Caco-2 (cell line): ENCODE measurements at regions not wholly inside any gene's neighbourhood (a gene's known extent, or its start where the extent isn't known, plus 50 kb on each side); places are given as distances from the start of the nearest gene placed in this dataset.

Experiments
- BruUV-seq: library from RNA; stranded (reverse); fragments of 400-500 nt; replicated peaks from 2 replicates; lab custom pipeline; 2021; lab: Mats Ljungman, UMichigan
- CTCF ChIA-PET: fragments of 300-600 bp; sonication (Branson Sonifier 250); formaldehyde crosslinking; loops from one replicate; lab custom pipeline; 2022; ENCODE audit warnings: antibody characterized with exemption; lab: Charles Lee
- POLR2A ChIA-PET: fragments of 300-600 bp; sonication (Branson Sonifier 250); formaldehyde crosslinking; loops from one replicate; lab custom pipeline; 2022; ENCODE audit warnings: antibody characterized with exemption; lab: Charles Lee
- DNase-seq, 2 experiments: peaks; one replicate each; pipeline versions ENCODE4 v3.0.0 to v3.0.0-alpha.2; 2020 to 2022
- H3K27me3 ChIP-seq: replicated peaks from 2 replicates; pipeline ENCODE4 v1.6.0; 2011; ENCODE audit warnings: low read length; ENCODE audit not compliant: control insufficient read depth, insufficient read depth
- H3K36me3 ChIP-seq: 2 replicates; pipeline ENCODE4 v1.5.1; 2011; ENCODE audit warnings: low read length; ENCODE audit not compliant: control insufficient read depth, insufficient read depth
- H3K4me1 ChIP-seq: fragments of 250-450 bp; sonication (Bioruptor Pico); 2 replicates; pipeline ENCODE4 v1.5.1; 2020; ENCODE audit warnings: mild to moderate bottlenecking
- H3K4me3 ChIP-seq: 2 replicates; pipeline ENCODE4 v1.5.1; 2011; ENCODE audit warnings: low read depth, mild to moderate bottlenecking, control low read depth, low read length
- H3K9me3 ChIP-seq: fragments of 250-450 bp; sonication (Bioruptor Pico); 2 replicates; pipeline ENCODE4 v1.5.1; 2020; ENCODE audit warnings: mild to moderate bottlenecking, moderate library complexity
- H3K27ac Mint-ChIP-seq: one replicate; pipeline ENCODE4 v1.8.0; 2022; ENCODE audit warnings: mixed read lengths; ENCODE audit not compliant: unreplicated experiment
- H3K27me3 Mint-ChIP-seq: one replicate; pipeline ENCODE4 v1.8.0; 2022; ENCODE audit warnings: mixed read lengths; ENCODE audit not compliant: insufficient read depth, unreplicated experiment
- H3K36me3 Mint-ChIP-seq: one replicate; pipeline ENCODE4 v1.8.0; 2022; ENCODE audit warnings: mild to moderate bottlenecking, mixed read lengths; ENCODE audit not compliant: insufficient read depth, unreplicated experiment
- H3K4me1 Mint-ChIP-seq: one replicate; pipeline ENCODE4 v1.8.0; 2022; ENCODE audit warnings: low read depth, mixed read lengths; ENCODE audit not compliant: unreplicated experiment
- H3K4me3 Mint-ChIP-seq: one replicate; pipeline ENCODE4 v1.8.0; 2022; ENCODE audit warnings: mild to moderate bottlenecking, moderate library complexity, mixed read lengths; ENCODE audit not compliant: unreplicated experiment
- H3K9me3 Mint-ChIP-seq: one replicate; pipeline ENCODE4 v1.8.0; 2022; ENCODE audit warnings: mixed read lengths; ENCODE audit not compliant: unreplicated experiment
- CTCF ChIP-seq, 2 experiments: fragments of 200-600 bp in 1 of 2; IDR thresholded peaks; 1 replicate in 1 of 2; 2 replicates in 1 of 2; pipeline versions ENCODE4 v1.5.1 to v1.8.0; 2011 to 2022; ENCODE audit warnings: antibody characterized with exemption in 1 of 2, control low read depth in 1 of 2, inconsistent platforms in 1 of 2, low read depth in 1 of 2, low read length in 1 of 2, mild to moderate bottlenecking in 1 of 2, moderate library complexity in 1 of 2; ENCODE audit not compliant: insufficient read depth in 1 of 2, severe bottlenecking in 1 of 2, unreplicated experiment in 1 of 2
- intact Hi-C: fragments of 100-400 bp; cut with micrococcal nuclease; formaldehyde crosslinking; loops from one replicate; pipeline ENCODE4 v1.10.0; 2022; ENCODE audit not compliant: unreplicated experiment

GRCh38 chr13:75008926-75009325, 473.0 kb downstream of the TBC1D4 start:
- H3K36me3 Mint-ChIP-seq = no peaks in the 10 kb centered on the region
- TF ChIP-seq CTCF (IDR thresholded peaks at IDR 0.05; ENCODE audit: insufficient read depth in 1 of 2, low read depth in 1 of 2, low read length in 1 of 2, severe bottlenecking in 1 of 2, unreplicated experiment in 1 of 2) = no peak
- ChIA-PET CTCF (no interaction called here), POLR2A (no interaction called here)
- no peaks in the 10 kb centered on the region for H3K9me3 Mint-ChIP-seq
- Histone ChIP-seq H3K9me3 (no peaks in the 10 kb centered on the region), H3K4me1 (no peaks in the 10 kb centered on the region), H3K36me3 (no peaks in the 10 kb centered on the region), H3K4me3 (no peak overlapping the region), H3K27me3 (no peaks in the 10 kb centered on the region)
- H3K27ac Mint-ChIP-seq = no peak overlapping the region
- H3K4me1 Mint-ChIP-seq = no peaks in the 10 kb centered on the region
- peaks cover 5% of the 10 kb centered on the region for H3K27me3 Mint-ChIP-seq
- BruUV-seq = no TSS peak
- intact Hi-C loops = no loop called here
- no peak for DNase-seq
- H3K4me3 Mint-ChIP-seq = no peak overlapping the region

GRCh38 chr13:74990992-74991391, 491.0 kb downstream of the TBC1D4 start:
- no TSS peak for BruUV-seq
- Mint-ChIP-seq H3K27me3 (peaks cover 6% of the 10 kb centered on the region), H3K36me3 (no peaks in the 10 kb centered on the region), H3K4me1 (no peaks in the 10 kb centered on the region), H3K4me3 (no peak overlapping the region), H3K27ac (no peak overlapping the region), H3K9me3 (no peaks in the 10 kb centered on the region)
- no peak for DNase-seq
- TF ChIP-seq CTCF (IDR thresholded peaks at IDR 0.05; ENCODE audit: insufficient read depth in 1 of 2, low read depth in 1 of 2, low read length in 1 of 2, severe bottlenecking in 1 of 2, unreplicated experiment in 1 of 2) = no peak
- CTCF ChIA-PET = interaction anchor here (0.6 kb wide), 1 partner anchor 89 kb away, joined by 5 read pairs; no protein-coding TSS in a partner anchor
- POLR2A ChIA-PET = no interaction called here
- H3K4me3 ChIP-seq = no peak overlapping the region
- H3K36me3 ChIP-seq = no peaks in the 10 kb centered on the region
- intact Hi-C loops = no loop called here
- H3K9me3 ChIP-seq = no peaks in the 10 kb centered on the region
- no peaks in the 10 kb centered on the region for H3K27me3 ChIP-seq
- H3K4me1 ChIP-seq = no peaks in the 10 kb centered on the region

GRCh38 chr13:74987124-74987690, 494.8 kb downstream of the TBC1D4 start:
- no peaks in the 10 kb centered on the region for H3K36me3 Mint-ChIP-seq
- no peaks in the 10 kb centered on the region for H3K9me3 Mint-ChIP-seq
- no peaks in the 10 kb centered on the region for H3K4me1 ChIP-seq
- H3K36me3 ChIP-seq = no peaks in the 10 kb centered on the region
- ChIA-PET POLR2A (no interaction called here), CTCF (no interaction called here)
- H3K27me3 ChIP-seq = no peaks in the 10 kb centered on the region
- TF ChIP-seq CTCF (IDR thresholded peaks at IDR 0.05; ENCODE audit: insufficient read depth in 1 of 2, low read depth in 1 of 2, low read length in 1 of 2, severe bottlenecking in 1 of 2, unreplicated experiment in 1 of 2) = no peak
- no peak overlapping the region for H3K4me3 ChIP-seq
- DNase-seq = no peak
- H3K27ac Mint-ChIP-seq = no peak overlapping the region
- H3K9me3 ChIP-seq = no peaks in the 10 kb centered on the region
- no peaks in the 10 kb centered on the region for H3K4me1 Mint-ChIP-seq
- H3K4me3 Mint-ChIP-seq = no peak overlapping the region
- BruUV-seq = no TSS peak
- H3K27me3 Mint-ChIP-seq = no peaks in the 10 kb centered on the region
- intact Hi-C loops = no loop called here
